Islet of Langerhans (tissue), 1 donor: ENCODE measurements at regions not wholly inside any gene's neighbourhood (a gene's known extent, or its start where the extent isn't known, plus 50 kb on each side); places are given as distances from the start of the nearest gene placed in this dataset.
"Not testable (repeated sequence)": the region's sequence is repeated elsewhere in the genome, so short reads cannot be mapped to it uniquely, and the experiment has no call there.

Experiments
- FAIRE-seq: peaks from one replicate; lab custom pipeline; 2011; peaks lifted over from hg19 to GRCh38; lab: Jason Lieb, UNC

- no peak for FAIRE-seq
Measured at GRCh38 chr16:59154295-59154694, 420.2 kb upstream of the GOT2 start.

- no peak for FAIRE-seq
Measured at GRCh38 chr16:59148769-59149155, 414.6 kb upstream of the GOT2 start.

GRCh38 chr16:59148056-59148768 is 414.1 kb upstream of the GOT2 start:
- FAIRE-seq, result no peak

DNA sequence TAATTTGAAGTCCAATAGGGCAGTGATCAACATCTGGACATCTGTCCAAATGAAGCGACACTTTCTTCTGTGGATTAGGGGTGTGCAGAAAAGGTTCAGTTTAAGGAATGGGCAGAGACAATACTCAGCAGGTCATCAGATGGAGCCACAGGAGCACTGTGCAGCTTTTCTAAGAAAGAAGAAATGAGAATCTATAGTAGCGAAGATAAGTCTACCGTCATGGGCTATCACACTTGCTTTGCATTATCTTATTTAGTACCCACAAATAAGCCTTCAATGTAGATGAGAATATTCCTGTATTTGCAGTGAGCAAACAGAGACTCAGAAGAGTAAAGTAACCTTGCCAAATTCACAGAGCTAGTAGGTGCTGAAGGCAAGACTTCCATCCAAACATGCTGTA is 412.0 kb upstream of the GOT2 start:
- FAIRE-seq, result no peak

GRCh38 chr16:59144841-59145240 is 410.7 kb upstream of the GOT2 start:
- FAIRE-seq, result no peak

GRCh38 chr16:59144326-59144725 is 410.2 kb upstream of the GOT2 start:
- FAIRE-seq, result no peak

DNA sequence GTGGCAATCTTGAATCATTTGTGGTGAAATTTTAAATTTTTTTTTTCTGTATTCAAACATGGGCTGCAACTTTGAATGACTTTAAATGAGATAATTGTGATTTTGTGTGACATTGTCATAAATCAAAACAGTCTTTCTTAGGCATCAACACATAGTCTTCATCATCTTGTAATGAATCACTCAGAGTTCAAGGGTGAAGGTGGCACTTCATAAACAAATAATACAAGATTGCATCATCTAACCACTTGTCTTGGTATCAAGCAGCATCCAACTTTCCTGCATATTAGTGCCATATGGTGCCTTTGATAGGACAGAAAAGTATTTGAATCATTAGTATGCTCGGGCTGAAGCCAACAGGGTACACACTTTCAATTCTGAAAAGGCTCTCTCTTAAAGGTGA is 392.4 kb upstream of the GOT2 start:
- FAIRE-seq, result no peak

- no peak for FAIRE-seq
Measured at GRCh38 chr16:59124056-59124455, 389.9 kb upstream of the GOT2 start.

DNA sequence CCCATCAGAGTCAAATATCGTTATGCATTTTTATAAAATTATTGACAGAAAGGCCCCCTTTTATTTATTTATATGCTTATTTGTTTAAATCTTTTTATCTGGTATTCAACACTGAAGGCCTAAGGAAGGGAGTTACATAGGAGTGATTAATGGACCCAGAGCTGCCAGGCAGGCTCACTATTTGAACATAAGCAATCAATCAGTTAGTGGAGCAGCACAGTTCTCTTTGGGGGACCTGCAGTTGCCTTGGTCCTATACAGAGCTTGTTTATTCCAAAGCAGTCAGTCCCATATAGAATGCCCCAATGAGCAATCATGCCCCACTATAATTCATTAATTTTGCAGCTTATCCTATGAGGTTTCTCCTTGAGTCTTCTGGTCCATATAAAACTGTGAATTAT is 389.4 kb upstream of the GOT2 start:
- FAIRE-seq, result no peak

DNA sequence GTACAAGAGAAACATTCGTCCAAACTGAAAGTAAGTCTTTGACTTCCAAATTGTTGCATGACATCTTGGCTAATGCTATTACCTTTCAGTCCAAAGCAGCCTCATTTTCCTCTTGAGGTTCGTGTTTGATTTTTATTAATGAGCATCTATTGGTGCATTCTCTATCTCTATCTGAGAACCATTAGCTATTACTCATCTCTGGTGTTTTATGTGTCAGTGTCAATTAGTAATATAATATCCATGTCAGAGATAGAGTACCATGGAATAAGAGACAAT is 388.1 kb upstream of the GOT2 start:
- no peak for FAIRE-seq

DNA sequence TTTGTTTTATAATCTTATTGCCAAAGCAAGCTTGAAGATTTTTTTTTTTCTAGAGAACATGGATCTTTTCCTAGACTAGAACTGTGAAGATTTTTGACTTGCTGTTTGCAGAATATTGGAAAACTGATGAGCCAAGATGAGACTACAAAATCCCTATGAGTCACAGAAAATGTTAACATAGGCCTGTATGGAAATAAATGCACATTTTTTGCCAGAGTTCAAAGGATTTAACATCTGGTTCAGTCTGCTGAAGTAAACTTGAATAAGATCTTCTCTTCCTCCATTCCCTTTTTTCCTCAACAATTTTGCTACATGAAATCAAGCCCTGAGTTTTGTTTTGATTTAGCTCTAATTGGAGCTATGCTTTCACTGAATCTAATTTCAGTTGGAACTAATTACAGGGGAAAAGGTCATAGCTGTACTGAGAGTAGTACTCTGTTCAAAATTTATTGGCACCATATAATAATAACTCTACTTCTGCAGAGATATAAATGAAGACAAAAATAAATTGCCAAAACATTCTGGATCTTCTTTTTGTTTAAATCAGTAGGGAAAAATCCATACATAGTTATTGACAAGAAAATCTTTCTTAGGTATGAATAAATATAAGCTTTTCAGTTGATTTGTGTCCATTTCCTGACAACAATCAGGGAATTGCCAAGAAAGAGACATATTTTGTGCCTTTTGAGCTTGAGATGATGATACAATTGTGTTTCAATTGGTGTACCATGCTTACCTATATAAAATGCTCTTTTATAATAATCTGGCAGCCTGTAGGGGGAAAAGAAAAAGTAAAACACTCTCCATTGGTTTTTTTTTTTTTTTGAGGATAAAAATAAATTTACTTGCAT is 387.5 kb upstream of the GOT2 start:
- FAIRE-seq, result no peak

DNA sequence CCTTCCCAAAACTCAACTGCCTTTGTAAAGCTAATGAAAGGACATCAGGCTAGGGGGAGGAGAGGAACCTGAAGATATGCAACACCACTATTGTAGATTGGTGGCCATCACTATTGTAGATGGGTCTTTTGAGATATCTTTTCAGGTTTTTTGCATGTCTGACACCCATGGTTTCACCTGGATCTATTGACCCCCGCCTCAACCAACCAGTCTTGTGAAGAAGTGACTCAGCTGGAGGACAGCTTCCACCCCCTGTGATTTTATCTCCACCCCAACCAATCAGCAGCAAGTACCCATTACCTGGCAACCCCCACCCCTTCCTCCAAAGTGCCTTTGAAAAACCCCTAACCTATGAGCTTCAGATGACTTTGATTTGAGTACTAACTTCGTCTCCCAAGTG is 382.6 kb upstream of the GOT2 start:
- no peak for FAIRE-seq

GRCh38 chr16:59114790-59115189 is 380.7 kb upstream of the GOT2 start:
- FAIRE-seq, result no peak

- FAIRE-seq, result no peak
Measured at GRCh38 chr16:59113004-59113670, 379.0 kb upstream of the GOT2 start.

- no peak for FAIRE-seq
Measured at GRCh38 chr16:59111280-59111679, 377.2 kb upstream of the GOT2 start.

- no peak for FAIRE-seq
Measured at GRCh38 chr16:59108374-59108773, 374.3 kb upstream of the GOT2 start.

DNA sequence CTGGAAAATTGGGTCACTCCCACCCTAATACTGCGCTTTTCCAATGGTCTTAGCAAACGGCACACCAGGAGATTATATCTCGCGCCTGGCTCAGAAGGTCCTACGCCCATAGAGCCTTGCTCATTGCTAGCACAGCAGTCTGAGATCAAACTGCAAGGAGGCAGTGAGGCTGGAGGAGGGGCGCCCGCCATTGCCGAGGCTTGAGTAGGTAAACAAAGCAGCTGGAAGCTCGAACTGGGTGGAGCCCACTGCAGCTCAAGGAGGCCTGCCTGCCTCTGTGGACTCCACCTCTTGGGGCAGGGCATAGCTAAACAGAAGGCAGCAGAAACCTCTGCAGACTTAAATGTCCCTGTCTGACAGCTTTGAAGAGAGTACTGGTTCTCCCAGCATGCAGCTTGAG is 362.6 kb upstream of the GOT2 start:
- not testable (repeated sequence) for FAIRE-seq

GRCh38 chr16:59090541-59090940 is 356.4 kb upstream of the GOT2 start:
- FAIRE-seq, result no peak

- no peak for FAIRE-seq
Measured at GRCh38 chr16:59088431-59088830, 354.3 kb upstream of the GOT2 start.

GRCh38 chr16:59087641-59088040 is 353.5 kb upstream of the GOT2 start:
- FAIRE-seq, result no peak

- FAIRE-seq, result no peak
Measured at GRCh38 chr16:59067205-59067604, 333.1 kb upstream of the GOT2 start.

- FAIRE-seq, result no peak
Measured at GRCh38 chr16:59060207-59060606, 326.1 kb upstream of the GOT2 start.

GRCh38 chr16:59058250-59058649 is 324.1 kb upstream of the GOT2 start:
- no peak for FAIRE-seq

DNA sequence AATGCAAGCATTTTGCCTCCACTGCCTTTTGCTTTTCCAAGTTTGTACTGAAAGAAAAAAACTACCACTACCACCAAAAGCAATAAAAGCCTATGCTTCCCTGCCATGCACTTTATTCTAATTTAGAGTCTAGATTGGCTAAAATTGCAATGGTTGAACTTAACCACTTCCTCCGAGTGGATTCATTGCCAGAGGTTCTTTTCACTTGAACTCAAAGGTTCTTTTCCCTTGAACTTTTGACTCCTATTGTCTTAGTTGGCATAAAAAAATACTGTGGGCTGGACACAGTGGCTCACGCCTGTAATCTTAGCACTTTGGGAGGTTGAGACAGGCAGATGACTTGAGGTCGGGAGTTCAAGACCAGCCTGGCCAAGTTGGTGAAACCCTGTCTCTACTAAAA is 319.8 kb upstream of the GOT2 start:
- no peak for FAIRE-seq
